GM19023 (cell line): ENCODE measurements at regions not wholly inside any gene's neighbourhood (a gene's known extent, or its start where the extent isn't known, plus 50 kb on each side); places are given as distances from the start of the nearest gene placed in this dataset.

Source experiments
- ATAC-seq: cut with Tn5 transposase; IDR thresholded peaks from one replicate; pipeline ENCODE4 v1.9.1; 2021; ENCODE audit warnings: mild to moderate bottlenecking, moderate library complexity; ENCODE audit not compliant: unreplicated experiment

DNA sequence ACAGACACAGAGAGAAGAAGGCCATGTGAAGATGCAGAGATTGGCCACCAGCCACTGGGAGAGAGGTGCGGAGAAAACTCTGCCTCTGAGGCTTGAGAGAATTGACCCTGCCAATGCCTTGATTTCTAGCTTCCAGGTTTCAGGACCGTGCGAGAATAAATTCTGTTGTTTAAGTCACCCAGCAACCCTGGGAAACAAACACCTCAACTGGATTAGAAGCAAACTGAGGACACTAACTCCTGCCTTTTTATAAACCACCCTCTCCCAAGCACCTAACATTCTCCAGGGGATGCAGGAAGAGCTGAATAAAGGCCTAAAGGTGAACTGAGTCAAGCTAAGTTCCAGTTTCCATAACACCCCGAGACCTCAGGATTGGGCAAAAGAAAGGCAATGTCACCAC, 136.1 kb downstream of the ANKRD60 start:
- ATAC-seq: no peak

DNA sequence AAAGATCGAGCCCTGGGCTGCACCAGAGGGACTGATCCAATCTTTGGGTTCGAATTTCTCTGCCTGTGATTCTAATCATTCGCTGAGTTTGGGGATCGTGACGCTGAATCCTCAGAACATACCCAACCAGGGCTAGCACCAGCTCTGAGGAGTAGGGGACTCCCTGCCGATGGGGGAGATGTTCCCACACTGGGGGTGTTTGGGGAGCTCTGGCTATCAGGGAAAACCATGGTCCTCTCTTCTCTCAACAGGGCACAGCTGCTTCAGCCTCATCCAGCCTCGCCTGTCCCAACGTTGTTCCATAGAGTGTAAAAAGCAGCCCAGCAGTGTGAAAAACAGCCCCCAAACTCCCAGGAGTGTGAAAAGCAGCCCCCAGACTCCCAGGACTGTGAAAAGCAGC, 136.6 kb downstream of the ANKRD60 start:
- ATAC-seq: no peak

DNA sequence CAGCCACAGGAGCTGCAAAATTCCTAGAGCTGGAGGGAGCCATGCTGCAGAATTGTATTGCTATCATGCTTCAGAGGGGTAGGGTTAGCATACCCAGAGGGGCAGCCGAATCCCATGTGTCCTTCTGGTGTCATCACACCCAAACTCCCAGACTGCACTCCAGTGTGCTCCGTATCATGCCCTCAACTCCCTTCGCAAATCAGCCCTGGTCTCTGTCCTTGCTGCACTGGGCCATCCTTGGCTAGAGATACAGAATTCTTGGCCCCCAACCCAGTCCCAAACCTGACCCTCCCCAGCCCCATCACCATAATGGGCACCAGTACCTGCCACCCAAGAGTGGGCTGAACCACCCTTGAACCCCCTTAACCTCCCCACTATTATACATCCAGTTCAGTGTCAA, 138.3 kb downstream of the ANKRD60 start:
- ATAC-seq: no peak

DNA sequence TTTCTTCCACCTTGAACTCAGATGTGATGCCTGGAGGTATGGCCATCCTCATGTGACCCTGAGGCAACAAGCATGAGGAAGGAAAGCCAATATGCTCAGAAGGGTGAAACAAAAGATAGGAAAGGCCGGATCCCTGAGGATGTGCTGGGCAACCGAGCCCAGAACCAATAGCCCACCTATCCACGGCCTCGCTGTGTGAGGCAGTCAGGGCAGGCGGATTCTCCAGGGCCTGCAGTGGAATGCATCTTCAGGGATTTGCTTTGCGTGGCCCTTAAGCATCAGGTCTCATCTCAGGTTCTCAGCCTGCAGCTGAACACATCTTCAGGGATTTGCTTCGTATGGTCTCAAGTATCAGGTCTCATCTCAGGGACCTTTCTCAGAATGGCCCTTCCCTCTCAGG, 139.8 kb downstream of the ANKRD60 start:
- no peak for ATAC-seq

DNA sequence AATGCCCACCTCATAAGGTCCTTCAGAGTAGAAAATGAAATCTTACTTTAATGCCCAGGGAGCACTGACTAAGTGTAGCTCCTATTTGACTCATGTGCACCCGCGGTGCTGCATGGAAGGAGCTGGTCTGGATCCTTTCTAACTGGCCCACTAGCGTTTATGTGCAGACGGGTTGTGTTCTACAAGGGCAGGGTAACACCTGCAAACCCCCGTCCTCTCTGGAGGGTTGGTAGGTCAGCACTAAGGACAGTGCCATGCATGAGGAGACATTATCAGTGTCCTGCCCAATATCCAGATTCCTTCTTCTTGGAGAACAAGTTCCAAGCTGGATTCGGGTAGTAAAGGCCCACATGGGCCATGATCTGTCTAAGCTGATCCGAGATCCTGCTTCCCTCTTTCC, 140.3 kb downstream of the ANKRD60 start:
- ATAC-seq: no peak

DNA sequence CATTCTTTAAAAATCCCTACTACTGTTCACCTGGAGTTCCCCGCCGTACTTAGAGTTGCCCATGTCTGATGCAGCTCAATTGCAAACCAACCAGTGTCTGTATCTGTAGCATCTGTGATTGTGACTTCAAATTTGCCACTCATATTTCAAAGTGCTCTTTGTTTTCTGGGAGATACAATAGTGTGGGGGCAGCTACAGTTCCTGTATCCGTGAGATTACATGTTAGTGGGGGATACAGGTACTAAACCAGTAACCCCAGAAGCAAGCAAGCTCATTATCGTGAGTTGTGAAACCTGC, 140.9 kb downstream of the ANKRD60 start:
- no peak for ATAC-seq

DNA sequence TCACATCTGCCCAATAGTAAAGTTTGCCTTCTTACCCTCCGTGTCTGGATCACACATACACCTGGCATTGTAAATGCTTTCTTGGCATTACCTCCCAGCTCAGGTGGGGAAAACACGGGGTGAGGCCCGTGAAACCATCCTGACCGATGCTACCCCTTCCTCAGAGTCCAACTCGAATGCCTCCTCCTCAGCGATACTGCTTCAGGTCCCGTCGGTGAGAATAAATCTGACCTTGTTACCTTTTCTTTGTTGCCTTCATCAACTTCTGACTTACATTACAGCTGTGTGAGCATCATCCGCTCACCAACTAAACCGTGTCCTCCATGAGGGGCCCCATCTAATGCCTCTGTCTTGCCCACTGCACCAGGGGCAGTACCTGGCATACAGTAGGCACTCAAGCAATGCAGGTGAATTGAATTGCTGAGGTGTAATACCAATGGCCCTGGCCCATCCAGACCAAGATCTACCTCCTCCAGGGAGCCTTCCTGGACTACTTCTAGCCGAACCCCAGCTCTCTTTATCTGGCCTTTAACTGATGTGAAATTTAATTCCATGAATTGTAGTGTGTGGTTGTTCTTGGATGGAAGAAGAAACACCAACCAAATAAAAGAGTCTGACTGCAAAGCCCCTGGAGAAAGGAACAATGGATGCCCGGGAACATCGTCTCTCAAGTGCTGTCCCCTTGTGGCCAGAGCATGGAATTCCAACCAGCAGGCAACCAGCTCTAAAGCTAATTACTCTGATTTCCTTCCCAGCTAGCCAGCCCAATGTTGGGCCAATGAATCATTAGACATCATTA, 141.5 kb downstream of the ANKRD60 start:
- no peak for ATAC-seq

DNA sequence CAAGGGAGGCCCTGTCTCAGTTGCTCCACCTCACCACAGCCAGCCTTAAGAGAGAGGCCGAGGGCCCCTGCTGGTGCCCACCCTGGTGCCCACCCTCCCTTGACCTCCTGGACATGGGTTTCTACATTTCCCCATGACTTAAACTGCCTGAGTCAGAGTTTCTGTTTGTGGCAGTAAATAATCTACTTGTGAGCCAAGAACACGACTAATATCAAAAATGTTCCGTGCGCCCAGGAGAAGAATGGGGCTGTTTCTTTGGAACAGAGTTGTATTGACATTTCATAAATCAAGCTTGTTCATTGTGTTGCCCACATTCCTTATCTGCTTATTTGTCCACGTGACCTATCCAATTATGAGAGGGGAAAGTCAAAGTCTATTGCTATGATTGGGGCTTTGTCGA, 143.5 kb downstream of the ANKRD60 start:
- no peak for ATAC-seq

DNA sequence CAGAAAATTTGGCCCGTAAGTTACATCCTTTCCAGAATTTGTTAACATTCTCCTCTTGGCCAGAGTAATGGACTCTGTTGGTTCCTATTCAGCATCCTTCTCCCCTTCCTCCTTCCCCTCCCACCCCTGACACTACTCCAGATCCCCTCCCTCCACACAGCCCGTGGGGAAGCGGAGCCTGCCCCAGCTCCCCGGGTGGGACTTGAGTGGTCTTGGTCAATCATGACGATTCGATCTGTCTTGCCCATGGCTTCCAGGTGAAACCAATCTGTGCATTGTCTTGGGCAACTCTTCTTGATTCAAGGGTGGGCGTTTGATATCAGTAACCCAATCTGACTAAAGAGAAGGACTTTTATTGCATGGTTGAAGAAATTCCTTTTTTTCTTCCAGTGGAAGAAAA, 143.9 kb downstream of the ANKRD60 start:
- no peak for ATAC-seq

DNA sequence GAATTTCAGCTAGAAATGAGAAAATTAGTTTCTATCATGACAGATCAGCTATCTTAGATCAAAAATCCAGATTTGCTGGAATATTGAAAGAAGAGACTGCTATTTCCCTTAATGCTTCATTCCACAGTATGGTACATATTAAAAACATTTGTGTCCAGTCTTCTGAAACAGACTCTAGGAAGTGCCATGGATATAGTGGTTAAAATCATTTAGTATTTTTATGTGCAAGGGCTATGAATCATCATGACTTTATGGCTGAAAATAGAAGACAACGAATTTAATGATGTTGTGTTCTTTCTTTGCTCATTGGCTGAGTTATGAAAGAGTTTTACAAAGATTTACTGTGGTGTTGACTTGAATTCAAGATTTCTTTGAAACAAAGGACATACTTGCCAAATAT, 146.6 kb downstream of the ANKRD60 start:
- no peak for ATAC-seq

DNA sequence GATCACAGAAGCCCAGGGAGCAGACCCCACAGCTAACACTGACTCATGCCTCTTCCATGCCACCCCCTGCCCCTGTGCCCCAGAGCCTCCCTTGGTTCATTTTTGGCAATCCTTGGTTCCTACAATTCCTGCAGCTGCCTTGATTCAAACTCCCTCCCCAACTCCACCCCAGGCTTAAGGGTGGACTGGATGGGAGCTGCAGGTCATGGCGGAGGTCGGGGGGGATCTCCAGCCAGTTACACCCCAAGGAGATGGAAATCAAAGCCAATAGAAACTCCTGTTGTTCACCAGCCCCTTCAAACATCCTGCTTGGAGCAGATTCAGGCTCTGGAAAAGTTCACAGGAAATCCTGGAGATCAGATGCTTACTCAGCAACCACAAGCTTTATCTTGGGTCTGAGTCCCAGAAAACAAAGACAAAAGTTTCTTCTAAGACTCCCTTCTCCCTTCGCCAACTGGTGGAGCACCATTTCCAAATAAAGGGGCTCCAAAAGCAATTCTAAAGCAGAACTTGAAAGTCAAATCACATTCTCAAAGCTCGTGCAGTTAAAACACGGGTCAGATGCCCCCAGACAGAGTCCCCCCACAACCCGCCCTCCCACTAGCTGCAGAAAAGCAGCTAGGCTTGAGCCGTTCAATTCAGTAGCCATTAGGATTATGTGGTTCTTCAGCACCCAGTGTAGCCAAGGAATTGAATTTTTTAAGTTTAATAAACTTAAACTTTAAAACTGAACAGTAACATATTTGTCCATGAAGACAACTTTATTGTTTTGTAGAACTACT, 149.5 kb downstream of the ANKRD60 start:
- no peak for ATAC-seq

DNA sequence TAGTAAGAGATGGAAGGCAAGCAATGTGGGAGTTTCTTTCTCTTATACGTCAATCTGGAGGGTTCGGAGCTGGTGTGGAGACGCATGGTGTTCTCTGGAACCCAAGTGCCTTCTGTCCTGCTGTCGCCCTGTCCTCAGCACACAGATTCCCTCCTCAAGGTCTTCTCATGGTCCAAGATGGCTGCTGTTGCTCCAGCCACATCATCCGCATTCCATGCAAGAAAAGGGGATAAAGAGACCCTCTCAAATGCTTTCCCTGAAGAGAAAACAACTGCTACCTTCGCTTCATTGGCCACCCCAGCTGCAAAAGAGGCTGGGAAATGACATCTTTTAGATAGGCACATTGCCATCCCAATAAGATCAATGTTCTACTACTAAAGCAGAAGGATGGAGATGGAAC, 151.2 kb downstream of the ANKRD60 start:
- no peak for ATAC-seq

DNA sequence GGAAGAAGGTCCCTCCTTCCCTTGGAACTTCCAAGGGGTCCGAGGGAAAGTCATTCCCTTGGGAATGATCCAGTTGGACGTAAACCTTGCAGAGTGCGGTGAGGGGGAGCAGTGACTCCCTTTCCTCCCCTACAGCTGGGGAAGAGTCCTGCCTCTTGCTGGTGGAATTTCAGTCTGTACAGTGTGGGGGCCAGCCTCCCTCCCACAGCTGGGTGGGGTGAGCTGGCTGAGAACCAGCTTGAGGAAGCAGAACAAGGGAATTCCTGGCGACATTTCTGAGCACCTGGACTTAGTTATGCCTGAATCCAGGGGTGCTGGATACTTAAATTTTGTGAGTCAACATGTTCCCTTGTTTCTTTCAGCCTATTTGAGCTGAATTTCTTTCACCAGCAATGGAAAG, 152.0 kb downstream of the ANKRD60 start:
- no peak for ATAC-seq

DNA sequence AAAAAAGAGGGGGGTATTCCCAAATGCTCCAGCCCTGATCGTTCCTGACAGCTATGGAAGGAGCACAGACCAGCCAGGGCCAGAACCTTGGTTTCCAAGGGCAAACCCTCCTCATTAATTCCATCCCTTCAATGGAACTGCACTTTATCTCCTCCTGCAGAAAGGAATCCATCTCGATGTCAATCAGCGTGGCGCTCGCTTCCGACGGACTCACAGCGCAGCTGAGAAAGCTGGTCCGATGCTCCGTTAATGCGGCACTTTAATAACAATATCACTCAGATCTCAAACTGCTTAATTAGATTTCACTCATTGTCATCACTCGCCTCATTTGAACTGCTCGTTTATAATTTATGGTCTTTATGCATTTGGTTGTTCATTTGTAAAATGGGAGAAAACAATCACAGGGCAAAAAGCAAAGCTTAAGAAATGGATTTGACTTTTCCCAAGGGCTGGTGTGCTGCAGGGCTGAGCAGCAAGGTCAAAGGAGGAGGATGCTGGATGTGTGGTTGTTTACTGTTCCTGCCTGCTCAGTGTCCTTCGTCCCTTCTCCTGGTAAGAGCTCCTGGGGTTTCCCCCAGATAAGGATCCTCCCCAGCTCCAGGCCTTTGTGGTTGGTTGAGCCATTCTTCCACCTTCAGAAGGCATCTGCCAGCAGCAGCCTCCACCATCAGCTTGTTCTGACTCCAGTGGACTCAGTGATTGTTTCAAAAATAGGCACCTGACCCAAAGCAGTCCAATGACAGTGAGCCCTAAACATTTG, 152.7 kb downstream of the ANKRD60 start:
- ATAC-seq: no peak

DNA sequence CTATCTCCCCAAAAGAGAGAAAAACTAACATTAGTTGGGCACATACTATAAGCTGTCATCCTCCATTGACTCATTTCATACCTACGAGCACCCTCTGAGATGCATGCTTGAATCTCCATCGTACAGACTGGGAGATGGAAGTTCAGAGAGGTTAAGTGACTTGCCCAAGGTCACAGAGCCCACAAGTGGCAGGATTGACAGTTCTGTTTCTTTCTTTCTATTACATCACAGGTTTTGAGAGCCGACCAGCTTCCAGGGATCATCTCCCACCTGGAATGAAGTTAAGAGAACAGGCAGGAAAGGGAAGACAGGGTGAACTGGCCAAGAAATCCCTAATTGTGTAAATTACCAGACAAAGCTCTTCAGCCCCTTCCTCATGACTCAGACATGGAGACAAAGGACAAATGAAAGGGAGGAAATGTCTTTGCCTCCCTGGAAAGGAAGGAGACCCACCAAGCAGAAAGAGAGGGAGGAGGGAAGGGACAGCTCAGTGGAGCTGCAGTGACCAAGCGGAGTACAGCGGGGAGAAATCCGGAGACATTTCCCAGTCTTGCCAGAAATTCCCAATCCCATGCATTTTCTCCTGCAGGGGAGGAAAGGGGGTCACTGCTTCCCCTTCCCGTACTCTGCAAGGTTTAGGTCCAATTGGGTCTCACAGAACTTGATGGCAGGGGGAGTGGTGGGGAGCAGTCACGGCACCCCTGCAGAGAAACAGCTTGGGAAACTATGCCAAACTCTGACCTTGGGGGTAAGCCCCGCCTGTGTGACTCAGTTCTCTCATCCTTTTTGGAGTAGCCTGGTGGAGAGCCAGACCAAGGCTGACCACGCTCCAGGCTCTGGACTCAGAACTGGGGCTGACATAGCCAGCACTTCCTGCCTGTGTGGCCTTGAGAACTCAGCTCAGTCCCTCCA, 154.3 kb downstream of the ANKRD60 start:
- no peak for ATAC-seq

DNA sequence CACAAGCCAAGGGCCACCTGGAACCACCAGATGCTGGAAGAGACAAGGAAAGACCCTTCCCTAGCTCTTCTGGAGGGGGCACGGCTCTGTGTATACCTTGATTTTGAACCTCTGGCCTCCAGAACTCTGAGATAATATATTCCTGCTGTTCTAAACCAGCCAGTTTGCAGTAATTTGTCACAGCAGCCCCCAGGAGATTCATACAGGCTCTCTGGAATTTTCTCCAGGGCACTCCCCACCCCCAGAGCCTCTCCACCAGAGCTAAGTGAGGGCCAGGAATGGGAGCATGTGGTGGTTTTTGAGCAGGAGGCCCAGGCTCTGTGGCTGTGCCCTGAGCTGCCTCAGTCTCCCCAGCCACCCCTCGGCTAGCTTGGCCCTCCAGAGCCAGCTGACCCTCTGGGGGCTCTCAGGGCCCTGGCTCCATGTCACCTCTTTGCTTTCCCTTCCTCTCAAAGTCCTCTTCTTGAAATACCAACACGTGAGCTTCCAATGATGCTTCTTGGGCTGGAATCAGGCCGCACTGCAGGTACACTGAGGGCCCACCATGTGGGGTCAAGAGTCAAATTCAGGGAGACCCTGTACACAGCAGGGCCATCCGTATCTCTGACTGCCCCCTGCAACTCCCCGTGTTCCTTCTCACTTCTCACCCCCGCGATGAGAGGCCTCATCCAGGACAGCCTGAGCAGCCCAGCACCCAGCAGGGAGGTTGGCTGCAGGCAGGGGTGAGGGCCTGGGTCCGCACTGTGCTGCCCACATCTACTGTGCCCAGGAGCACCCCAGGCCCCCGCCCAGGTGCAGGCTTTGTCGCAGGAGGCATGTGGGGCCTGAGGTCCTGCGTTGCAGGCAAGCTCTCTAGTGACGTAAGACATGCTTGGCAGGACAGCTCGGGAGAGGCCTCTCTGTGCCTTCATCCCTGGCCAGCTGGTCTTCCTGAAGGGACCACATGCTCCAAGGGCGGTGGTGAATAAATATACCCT, 155.5 kb downstream of the ANKRD60 start:
- ATAC-seq: no peak

DNA sequence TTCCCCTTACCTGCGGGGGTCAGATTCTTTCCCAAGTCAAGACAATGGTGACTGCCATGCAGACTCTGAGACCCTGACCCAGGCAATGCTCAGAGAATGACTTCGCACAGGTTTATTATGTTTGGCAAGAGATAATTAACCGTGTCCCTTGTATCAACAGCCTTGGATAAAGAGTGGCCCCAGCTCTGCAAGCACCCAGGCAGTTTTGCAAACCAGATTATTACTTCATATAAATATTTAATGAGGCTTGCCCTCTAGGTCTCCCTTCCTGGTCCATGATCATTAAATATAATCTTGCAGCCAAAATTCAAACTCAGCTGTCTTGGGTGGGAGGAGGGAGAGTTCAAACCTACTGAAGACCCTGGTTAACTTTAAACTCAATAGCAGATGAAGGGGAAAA, 156.5 kb downstream of the ANKRD60 start:
- no peak for ATAC-seq

DNA sequence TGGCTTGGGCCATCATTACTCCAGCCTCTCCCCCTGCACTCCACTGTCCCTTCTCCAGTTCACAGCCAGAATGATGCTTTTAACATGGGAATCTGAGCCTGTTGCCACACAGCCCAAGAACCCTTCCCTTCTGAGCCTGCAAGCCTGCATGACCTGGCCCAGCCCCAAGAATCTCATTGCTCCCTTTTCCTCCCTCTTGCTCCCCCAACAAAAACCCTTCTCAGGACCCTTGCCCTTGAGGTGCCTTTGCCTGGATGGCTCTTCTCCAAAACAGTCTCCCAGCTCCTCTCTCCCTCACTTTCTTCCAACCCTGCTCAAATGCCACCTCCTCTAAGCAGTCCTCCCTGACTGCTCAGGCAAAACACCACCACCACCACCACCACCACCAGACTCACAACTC, 157.2 kb downstream of the ANKRD60 start:
- no peak for ATAC-seq

DNA sequence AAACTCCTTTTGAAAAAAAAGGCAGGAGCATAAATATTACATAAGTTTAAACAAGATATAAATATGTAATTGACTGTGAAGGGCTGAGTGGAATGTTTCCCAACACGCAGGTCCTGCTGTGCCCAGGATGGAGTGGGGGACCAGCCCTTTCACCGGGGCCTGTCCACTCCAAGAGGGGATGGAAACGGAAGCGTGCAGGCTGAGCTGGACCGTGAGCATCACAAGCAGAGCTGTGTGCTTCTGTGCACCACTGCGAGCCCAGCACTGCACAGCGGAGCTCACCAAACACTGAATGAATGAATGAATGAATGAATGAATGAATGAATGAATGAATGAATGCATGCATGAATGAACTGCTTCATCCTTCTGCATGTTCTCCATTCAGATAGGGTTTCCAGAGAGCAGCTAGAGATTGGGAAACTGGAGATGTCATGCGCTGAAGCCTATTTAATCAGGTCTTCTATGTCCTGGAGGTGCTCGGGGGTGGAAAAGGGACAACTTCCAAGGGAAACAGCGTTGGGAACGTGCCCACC, 157.7 kb downstream of the ANKRD60 start:
- no peak for ATAC-seq
